M059J (cell line): ENCODE measurements at regions not wholly inside any gene's neighbourhood (a gene's known extent, or its start where the extent isn't known, plus 50 kb on each side); places are given as distances from the start of the nearest gene placed in this dataset.

Experiments used
- DNase-seq: peaks from one replicate; pipeline ENCODE4 v3.0.0-alpha.2; 2012; ENCODE audit warnings: low read depth

GRCh38 chr20:11083841-11084240 lies 410.0 kb upstream of the JAG1 start:
- peak; percentile 53 for DNase-seq

- DNase-seq, result peak; percentile 33
These were observed 410.7 kb upstream of the JAG1 start for GRCh38 chr20:11084508-11084907.

GRCh38 chr20:11086970-11087369 lies 413.2 kb upstream of the JAG1 start:
- no peak for DNase-seq

- peak; percentile 13 for DNase-seq
These were observed 417.0 kb upstream of the JAG1 start for GRCh38 chr20:11090751-11091150.

GRCh38 chr20:11091511-11091910 lies 417.7 kb upstream of the JAG1 start:
- peak; percentile 89 for DNase-seq

- DNase-seq, result no peak
These were observed 418.4 kb upstream of the JAG1 start for GRCh38 chr20:11092151-11092550.

GRCh38 chr20:11094196-11094595 lies 420.4 kb upstream of the JAG1 start:
- DNase-seq, result no peak

GRCh38 chr20:11094711-11095110 lies 420.9 kb upstream of the JAG1 start:
- DNase-seq, result no peak

- DNase-seq, result peak; percentile 24
These were observed 425.1 kb upstream of the JAG1 start for GRCh38 chr20:11098888-11099287.

- DNase-seq, result peak; percentile 43
These were observed 427.4 kb upstream of the JAG1 start for GRCh38 chr20:11101243-11101642.

- no peak for DNase-seq
These were observed 427.9 kb upstream of the JAG1 start for GRCh38 chr20:11101696-11102095.

- DNase-seq, result peak; percentile 20
These were observed 430.1 kb upstream of the JAG1 start for GRCh38 chr20:11103866-11104265.

- DNase-seq, result no peak
These were observed 434.5 kb upstream of the JAG1 start for GRCh38 chr20:11108102-11108810.

- no peak for DNase-seq
These were observed 436.7 kb upstream of the JAG1 start for GRCh38 chr20:11110535-11110934.

GRCh38 chr20:11111191-11111590 lies 437.4 kb upstream of the JAG1 start:
- DNase-seq, result no peak

- peak; percentile 49 for DNase-seq
These were observed 439.0 kb upstream of the JAG1 start for GRCh38 chr20:11112832-11113231.

GRCh38 chr20:11114382-11114781 lies 440.6 kb upstream of the JAG1 start:
- no peak for DNase-seq

GRCh38 chr20:11117808-11118528 lies 444.2 kb upstream of the JAG1 start:
- DNase-seq, result peak; percentile 99

GRCh38 chr20:11118802-11119380 lies 445.1 kb upstream of the JAG1 start:
- DNase-seq, result peak; percentile 70

- DNase-seq, result peak; percentile 33
These were observed 445.8 kb upstream of the JAG1 start for GRCh38 chr20:11119573-11119972.

GRCh38 chr20:11120431-11120830 lies 446.6 kb upstream of the JAG1 start:
- DNase-seq, result peak; percentile 65

- no peak for DNase-seq
These were observed 451.2 kb upstream of the JAG1 start for GRCh38 chr20:11124849-11125505.
